ENCODE measurements at regions not wholly inside any gene's neighbourhood (a gene's known extent, or its start where the extent isn't known, plus 50 kb on each side); places are given as distances from the start of the nearest gene placed in this dataset.
"Not testable (repeated sequence)": the region's sequence is repeated elsewhere in the genome, so short reads cannot be mapped to it uniquely, and the experiment has no call there.

DNA sequence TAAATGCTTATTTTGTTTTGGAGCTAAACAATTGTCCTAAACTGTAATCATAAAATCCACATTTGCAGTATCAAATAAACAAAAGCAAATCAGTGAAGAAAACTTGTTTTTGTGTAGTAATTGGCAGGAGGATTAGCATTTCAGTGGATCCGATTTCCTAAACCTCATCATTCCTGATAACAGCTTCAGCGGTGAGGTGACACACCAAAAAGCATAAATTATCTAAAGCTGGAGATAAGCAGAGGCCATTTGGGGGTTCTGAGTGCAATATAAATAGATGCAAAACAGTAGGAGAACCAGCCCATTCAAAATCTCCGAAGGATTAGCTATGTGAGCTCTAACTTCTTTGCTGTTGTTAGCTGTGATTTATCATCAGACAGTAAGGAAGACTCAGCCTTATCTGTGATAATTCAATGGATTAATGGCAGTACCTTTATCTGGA lies 235.8 kb downstream of the EPHA7 start:
- no peak for DNase-seq

DNA sequence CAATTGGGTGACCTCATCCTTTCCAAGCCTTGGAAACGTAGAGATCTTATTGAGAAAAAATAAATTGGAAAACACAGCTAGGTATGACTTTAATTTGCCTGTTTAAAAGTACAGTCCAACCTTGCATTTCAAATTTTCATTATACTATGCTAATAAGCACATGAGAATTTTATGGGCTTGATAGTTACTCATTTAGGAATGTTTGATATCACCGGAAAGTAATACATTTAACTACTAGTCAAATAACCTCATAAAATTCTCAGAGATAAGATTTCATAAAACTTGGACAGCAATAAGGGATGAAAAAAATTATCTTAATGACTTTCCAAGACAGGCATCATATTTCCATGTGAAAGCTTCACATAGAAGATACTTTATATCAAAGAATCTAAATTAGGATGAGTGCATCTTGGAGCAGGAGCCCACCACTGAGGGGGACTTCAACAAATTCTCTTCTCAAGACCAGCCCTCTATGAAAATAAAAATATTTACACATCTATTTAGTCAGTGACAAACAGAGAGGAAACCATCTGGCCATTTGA lies 236.3 kb downstream of the EPHA7 start:
- DNase-seq, result no peak

DNA sequence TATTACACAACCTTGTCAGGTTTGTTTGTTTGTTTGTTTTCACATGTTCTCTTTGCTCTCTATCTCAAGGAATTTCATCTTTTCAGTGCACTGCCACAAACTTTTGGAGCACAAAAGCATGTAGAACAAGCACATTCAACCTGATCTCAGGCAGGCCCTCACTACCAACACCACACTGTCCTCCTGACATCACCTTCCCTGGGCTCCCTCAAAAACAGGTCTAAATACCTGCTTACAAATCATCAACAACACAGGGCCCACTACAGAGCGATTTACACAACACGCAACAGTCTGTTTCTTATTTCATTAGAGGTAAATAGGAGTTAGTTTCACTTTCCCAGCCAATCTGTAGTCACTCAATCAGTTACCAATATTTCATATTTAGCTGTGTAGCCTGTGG lies 241.4 kb downstream of the EPHA7 start:
- no peak for DNase-seq

DNA sequence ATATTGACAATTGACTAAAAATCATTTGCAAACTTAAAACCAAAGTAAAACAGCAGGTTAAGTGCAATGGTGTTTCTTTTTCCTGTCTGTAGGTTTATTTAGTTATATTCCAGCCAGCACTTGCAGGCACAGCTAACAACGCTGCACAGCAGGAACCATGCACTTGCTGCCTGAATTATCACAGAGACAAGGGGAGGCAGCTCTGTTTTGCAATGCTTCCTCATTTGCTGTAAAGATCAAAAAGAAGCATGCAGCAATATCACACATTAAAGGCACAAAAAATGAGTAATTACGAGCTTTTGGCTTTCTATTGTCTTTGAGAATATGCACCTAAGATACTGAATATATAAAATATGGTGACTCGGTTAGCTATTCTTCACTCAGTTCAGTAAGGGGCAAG lies 241.9 kb downstream of the EPHA7 start:
- DNase-seq, result no peak

DNA sequence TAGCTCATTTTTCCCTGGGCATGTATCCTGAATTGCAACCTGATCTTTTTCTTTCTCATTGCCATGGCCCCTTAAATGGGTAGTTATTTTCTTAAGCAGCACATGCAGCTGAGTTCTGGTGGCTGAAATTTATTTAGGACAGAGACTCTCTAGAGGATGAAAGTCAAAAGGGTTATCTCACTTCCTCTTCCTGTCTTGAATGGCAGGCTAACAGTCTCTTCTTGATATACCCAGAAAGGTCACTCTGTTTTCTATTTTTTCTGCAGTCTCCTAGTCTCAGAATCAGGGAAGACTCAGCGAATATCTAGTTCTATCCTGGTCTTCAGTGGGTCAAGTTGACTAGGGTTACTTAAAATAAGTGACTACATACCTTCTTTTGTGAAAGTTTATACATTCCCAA lies 243.3 kb downstream of the EPHA7 start:
- no peak for DNase-seq

DNA sequence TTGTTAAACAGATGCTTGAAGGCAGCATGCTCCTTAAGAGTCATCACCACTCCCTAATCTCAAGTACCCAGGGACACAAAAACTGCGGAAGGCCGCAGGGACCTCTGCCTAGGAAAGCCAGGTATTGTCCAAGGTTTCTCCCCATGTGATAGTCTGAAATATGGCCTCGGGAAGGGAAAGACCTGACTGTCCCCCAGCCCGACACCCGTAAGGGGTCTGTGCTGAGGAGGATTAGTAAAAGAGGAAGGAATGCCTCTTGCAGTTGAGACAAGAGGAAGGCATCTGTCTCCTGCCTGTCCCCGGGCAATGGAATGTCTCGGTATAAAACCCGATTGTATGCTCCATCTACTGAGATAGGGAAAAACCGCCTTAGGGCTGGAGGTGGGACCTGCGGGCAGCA lies 245.8 kb downstream of the EPHA7 start:
- DNase-seq, result not testable (repeated sequence)

DNA sequence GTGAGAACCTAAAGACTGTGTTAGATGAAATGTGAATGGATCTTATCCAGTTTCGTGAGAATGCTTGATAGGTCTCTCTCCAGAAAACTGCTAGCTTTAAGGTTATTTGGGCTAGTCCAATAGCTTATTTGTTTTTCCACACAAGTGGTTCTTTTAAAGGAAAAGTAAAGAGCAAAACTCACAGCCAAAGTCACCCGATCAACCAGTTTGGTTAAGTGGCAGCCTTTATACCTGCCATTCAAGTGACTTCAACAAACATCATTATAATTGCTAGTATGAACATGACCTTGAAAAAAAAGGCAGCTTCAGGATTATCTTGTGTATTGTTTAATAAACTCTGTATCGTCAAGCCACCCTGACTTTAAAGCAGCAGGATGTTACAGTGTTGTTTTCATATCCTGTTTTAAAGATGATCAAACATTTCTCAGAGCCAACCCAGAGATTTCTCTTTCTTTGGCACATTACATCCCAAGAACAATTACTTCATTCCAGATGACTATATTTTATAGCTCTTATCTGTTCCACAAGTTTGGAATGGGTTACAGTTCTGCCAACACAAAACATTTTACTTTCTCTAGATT lies 253.4 kb downstream of the EPHA7 start:
- DNase-seq, result no peak

DNA sequence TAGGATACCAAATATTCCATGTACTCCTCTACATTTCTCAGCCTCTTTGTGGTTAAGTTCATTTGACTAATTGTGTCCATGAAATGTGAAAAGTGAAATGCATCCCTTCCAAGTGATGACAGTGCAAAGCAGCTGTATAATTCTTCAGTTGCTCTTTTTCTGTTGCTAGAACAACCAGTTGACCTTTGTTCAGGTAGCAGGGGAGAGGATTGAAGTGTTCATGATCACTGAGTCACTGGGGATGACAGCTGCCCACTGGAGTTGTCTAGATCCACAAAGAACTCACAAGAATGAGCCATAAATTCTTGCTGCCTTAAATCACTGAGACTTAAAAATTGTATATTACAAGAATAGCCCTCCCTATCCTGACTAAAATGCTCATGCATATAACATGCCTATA lies 254.6 kb downstream of the EPHA7 start:
- DNase-seq, result no peak

DNA sequence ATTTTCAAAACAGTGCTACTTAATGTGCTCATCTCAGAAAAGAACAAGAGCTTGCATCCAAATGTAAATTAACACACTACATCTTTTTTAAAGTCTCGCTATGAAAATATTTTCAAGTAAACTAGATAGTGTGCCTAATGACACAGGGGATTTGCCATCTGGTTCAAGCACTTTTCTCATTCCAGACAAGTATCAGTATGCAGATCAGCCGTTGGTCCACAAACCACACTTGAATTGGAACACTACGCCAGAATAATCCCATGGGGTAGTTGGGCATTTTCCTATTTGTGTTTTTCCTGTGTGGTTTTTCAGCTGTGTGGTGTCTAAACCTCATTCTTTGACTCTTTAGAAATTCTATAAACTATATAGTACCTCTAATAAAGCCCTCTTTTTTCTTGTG lies 256.2 kb downstream of the EPHA7 start:
- no peak for DNase-seq

DNA sequence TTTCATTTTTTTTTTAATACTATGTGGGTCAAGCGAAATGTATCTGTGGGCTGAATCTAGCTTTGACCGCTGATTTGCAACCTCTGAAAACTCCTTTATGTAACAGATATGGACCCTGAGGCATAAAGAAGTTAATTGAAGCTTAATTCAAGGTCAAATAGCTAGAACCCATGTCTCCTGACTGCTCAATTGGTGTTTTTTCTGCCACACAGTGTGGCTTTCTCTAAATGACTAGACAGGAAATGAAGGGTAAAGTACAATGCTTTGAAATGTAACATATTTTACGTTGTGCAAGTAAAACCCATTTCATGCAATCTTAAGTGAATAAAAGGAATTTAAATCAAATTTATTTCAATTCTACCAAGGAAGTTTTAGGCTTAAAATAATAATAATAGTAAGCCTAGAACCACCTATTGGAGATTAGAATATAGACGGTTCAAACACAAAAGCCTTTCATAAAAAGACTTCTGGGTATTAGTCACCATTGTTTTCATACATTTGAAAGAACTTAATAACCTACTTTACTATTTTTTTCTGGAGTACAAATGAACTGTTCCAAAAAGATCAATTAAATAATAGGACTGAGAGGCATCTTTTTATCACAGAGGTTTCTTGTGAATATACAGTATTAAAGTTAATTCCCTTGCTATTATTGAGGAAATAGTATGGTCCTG lies 279.8 kb downstream of the EPHA7 start:
- DNase-seq, result no peak

DNA sequence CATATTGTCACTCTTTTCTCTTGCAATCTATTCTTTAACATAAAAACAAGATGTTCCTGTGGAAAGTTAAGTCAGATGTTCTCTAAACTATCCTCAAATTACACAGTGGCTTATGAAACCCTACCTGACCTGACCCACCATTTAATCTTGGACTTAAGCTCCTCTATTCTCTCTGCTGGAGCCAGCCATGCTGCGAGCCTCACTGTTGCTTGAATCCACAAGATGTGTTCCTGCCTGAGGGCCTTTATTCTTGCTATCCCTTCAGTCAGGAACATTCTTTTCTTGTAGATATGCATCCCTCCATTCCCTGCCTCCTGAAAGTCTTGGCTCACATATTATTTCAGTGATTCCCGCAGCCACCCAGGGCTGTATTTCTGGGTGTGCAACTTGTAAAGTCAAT lies 283.2 kb downstream of the EPHA7 start:
- DNase-seq, result no peak

DNA sequence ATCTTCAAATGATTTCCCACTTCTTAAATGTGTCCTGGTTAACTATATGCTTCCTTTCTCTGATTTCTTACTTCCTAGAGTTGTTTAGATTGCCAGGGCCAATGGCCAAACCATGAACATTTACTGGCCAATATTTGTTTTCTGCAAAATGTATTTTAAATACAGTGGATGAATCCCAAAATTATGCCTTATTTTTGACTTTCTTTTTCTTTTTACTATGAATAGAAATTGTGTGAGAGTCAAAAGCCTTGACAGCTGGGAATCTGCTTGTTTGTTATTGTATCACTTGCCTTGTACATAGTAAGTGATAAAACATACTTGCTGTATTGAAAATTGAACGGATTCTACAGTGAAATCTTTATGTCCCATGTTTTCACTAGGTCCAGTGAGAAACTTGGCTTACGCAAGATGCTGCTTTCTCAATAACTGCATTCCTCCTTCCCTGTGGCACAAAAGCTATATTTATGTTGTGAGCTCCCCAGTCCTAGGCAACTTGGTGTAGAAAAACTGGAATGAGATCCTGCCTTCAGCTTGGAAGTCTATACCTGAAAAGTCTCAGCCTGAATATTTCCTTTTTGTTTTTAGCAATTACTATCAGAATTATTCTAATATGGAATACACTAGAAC lies 295.2 kb downstream of the EPHA7 start:
- DNase-seq, result no peak

DNA sequence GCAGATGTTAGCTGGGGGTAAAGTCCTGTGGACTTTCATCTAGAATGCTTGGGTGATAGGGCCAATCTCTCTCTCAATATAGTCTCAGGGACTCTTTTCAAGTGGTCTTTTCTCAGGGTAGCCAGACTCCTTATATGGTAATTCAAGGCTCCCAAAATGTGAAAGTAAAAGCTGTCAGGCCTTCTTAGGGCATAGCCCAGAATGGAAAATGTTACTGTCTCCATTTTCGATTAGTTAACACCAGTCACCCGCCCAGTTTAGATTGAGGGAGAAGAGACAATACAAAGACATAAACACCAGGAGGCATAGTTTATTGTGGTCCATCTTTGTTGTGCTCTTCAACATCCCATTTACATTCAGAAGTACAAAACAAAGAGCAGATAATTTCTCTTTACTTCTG lies 295.8 kb downstream of the EPHA7 start:
- DNase-seq, result no peak

DNA sequence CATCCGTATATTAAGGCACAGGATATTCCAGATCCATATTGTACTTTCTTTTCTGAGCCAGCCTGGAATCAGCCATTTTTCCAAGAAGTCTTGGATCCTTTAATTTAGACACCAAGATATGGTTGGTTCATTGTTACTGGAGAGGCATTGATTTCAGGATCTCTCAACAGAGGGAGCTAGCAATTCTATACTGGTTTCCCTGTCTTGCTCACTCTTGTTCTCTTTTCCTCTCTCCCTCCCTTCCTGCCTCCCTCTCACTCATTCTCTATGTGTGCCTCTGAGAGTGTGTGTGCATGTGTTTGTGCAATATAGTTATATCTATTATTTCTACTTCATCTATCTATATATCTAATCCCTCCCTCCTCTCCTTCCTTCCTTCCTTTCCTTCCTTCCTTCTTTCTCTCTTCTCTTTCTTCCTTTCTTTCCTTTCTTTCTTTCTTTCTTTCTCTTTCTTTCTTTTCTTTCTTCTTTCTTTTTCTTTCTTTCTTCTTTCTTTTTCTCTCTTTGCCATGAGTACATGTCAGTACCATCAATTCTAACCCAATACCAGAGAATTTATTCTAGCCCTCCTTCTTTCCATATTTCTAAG lies 299.1 kb downstream of the EPHA7 start:
- no peak for DNase-seq

DNA sequence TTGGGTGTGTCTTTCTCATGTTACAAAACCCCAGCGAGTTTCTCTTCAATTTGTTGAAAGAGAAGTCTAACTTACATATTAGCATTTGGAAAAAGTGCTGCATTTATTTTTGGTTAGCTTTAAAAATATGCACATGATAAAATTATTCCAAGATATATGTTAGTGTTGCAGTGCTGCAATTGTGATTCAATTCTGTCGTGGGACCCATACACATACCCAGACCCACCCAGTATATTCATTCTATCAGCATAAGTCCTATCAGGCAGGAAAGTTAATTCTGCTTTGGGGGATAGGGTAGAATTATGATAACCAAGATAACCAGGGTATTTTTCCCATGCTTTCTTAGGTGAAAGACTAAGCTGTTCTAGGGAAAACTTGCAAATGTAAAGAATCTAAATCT lies 313.5 kb downstream of the EPHA7 start:
- DNase-seq, result no peak

DNA sequence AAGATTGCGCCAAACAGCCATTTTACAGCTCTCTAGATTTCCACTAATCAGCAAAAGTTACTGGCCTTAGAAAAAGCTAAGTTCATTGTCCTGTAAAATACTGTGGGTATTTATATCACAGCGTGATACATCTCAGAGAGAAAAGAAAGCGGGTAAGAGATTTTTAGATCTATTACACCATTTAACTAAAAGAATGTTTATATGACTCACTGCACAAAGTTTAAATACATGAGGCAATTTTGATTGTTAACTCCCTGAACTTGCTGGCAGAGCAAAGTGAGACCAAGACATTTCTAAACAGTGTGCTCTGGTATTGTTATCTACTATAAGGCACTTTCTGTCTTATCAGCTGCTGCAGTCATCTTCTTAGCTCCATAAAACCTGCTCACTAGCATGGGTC lies 314.3 kb downstream of the EPHA7 start:
- no peak for DNase-seq

DNA sequence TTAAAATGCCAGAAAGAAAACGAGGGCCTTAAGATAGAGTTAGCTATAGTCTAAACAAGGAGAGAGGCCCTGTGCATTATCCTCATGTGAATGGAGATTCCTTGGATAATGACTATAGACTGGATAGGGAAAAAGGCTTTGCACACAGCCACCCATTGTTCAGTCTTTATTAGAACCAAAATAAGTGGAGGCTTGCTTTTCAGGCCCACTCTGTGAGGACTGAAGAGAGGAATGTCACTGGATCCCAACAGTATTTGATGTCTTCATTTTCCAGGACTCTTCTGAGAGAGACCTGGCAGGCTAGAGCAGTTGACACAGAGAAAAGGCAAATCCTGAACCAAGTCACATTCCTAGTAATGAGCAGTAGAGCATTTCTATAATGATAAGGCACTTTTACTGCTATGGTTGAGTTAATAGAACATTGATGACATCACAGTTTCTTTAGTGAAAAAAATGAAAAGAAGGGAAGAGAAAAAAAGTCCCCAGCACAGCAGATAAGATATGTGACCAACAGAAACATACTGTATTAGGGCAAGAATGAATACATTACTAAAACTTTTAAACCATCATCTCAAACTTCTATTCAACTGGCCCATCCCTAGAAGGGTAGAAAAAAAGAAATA lies 315.1 kb downstream of the EPHA7 start:
- no peak for DNase-seq

DNA sequence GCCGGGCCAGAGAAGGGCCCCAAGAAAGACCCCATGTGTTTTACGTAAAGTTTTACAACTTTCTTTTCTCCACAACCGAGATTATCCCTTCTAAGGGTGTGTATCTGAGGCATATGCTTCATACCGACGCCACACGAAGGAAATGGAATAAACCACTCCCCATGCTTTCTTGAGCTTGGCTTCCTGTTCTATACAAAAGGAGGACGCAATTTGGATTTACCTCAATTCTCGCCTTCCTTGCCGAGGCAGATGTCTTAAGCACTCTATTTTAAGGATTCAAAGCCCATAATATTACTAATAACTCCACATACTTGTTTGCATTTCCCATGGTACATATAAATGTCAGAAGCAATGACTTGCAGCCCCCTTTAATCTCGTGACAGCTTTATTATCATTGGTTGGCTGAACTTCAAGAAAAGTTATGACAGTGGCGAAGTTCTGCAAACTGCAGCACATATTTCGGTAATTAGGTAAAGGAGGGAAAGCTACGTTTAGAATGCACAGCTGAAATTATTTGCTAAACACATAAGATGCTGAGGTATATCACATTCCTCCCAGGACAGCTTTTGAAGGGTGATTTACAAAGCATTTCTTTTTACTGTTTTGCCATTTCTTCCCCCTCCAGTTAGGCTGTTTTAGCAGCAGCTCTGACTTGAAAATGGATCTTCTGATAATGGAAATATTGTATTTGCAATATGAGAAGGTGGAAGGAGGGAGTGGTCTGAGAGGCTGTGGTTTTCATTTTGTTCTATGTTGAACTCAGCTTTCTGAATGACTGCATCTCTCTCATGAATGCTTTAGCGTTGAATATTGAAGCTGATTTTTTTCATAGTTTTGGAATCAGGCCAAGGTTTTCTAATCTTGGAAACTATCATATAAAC lies 330.5 kb downstream of the EPHA7 start:
- DNase-seq, result no peak

DNA sequence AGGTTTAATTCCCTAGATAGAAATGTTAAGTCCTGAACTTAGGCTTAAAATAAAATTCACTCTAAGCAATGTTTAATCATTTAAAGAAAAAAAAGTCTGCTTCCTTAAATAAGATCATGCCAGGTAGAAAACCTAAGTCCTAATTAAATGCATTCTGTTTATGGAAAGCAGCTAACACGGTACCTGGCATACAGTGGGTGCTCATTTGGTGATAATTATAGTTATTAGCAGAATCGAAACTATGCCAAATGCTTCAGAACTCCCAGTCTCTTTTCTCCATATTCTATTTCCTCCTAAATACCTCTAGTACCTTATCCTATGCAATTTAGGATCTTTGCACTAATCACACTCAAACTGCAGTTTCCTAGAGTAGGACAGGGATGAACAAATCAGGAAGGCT lies 331.8 kb downstream of the EPHA7 start:
- DNase-seq, result no peak

DNA sequence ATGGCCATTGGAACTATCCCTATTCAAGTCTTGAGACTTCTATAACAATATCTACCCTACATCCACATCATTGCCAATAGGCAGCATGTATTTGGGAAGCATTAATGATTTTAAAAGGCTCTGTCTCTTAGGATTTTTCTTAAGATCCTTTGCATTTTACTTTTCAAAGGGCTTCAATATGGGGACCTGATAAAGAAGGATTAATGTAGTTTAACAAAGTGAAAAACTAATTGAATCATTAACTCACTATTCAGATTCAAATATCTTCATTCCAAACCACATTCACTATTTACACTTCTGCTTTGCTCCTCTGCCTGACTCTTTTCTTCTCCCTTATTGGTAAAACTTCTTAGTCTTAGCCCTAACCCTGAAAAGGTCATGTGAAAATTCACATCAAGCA lies 333.0 kb downstream of the EPHA7 start:
- no peak for DNase-seq

DNA sequence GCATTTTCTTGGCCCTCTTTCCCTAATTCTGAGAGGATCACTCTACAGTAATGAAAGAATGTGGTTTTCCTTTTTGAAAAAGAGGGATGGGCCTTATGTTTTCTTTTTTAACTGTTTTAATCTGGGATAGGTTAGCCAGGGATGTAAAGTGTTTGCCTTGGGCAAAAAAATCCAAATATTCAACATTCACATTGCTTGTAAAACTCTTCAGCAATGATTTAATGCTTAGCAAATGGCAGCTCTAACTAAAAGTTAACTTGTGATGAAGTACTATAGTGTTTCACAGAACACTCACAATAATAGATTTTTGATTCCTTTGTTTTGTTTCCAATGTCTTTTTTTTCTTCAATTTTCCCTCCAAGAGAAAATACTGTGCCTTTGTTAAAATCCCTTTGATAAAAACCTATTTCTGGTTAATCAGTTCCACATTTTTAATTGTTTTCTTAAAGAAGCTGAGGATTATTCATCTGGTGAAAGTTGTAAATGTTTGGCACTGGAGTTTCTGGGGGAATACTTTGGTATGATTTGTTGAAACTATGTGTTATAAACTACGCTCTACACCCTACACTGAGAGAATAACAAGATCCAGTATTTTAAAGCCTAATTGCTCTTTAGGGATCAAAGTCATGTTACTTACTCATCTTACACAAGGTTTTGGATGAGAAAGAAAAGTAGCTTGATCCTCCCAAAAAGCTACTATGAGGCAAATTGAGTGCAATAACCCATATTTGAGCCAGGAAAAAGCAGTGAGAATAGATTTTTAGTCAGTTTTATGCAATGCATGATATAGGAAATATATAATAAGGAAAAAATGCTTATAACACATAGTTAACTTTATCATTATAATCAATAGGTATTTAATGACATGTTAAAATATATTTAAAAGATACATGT lies 335.8 kb downstream of the EPHA7 start:
- no peak for DNase-seq
